ENCODE measurements at regions not wholly inside any gene's neighbourhood (a gene's known extent, or its start where the extent isn't known, plus 50 kb on each side); places are given as distances from the start of the nearest gene placed in this dataset.
"Not testable (repeated sequence)": the region's sequence is repeated elsewhere in the genome, so short reads cannot be mapped to it uniquely, and the experiment has no call there.

DNA sequence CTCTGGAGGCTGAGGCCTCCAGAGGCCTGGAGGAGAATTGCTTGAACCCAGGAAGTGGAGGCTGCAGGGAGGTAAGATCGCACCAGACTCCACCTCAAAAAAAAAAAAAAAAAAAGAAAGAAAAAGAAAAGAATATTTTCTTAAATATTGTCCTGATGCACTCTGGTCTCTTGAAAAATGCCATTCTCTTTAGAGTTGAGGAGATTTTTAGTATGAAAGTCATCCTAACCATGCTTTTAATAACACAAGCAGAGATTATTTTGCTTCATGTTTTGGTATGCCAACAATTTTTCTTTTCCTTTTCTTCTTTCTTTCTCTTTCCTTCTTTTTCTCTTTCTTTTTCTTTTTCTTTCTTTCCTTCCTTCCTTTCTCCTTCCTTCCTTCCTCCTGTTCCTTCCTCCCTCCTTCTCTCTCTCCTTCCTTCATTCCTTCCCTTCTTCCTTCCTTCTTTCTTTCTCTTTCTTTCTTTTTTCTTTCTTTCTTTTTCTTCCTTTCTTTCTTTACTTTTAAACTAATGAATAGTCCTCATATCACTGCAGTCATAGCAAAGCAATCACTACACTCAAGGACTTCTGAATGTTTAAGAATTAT lies 116.9 kb upstream of the CCNH start:
- no peak overlapping the region for H3K4me3 ChIP-seq
- TF ChIP-seq, protein P1, sequence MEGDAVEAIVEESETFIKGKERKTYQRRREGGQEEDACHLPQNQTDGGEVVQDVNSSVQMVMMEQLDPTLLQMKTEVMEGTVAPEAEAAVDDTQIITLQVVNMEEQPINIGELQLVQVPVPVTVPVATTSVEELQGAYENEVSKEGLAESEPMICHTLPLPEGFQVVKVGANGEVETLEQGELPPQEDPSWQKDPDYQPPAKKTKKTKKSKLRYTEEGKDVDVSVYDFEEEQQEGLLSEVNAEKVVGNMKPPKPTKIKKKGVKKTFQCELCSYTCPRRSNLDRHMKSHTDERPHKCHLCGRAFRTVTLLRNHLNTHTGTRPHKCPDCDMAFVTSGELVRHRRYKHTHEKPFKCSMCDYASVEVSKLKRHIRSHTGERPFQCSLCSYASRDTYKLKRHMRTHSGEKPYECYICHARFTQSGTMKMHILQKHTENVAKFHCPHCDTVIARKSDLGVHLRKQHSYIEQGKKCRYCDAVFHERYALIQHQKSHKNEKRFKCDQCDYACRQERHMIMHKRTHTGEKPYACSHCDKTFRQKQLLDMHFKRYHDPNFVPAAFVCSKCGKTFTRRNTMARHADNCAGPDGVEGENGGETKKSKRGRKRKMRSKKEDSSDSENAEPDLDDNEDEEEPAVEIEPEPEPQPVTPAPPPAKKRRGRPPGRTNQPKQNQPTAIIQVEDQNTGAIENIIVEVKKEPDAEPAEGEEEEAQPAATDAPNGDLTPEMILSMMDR (IDR thresholded peaks at IDR 0.05), result no peak
- no peak for DNase-seq (ENCODE audit: low spot score)
- H3K27ac ChIP-seq, result no peak overlapping the region

DNA sequence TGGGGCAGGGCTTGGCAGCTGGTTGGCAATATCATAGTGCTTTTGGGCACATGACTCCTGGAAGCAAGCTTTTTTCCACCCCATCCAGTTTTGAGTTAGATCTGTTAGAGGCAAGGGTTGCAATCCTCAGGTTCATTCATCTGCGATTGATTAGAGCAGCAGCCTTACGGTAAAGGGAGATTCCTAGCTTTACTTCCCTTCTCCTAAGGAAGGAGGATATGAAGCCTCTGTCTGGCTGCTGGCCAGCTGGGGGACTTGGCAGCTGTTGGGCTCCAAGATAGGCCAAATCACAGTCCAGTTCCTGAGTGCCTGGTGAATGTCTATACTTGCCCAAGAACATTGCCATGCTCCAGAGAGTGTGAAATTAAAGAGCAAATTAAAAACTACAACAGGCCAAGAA lies 113.4 kb upstream of the CCNH start:
- Histone ChIP-seq H3K27ac (no peak overlapping the region), H3K4me3 (no peak overlapping the region)
- TF ChIP-seq, protein P1 (IDR thresholded peaks at IDR 0.05), result no peak
- no peak for DNase-seq (ENCODE audit: low spot score)

DNA sequence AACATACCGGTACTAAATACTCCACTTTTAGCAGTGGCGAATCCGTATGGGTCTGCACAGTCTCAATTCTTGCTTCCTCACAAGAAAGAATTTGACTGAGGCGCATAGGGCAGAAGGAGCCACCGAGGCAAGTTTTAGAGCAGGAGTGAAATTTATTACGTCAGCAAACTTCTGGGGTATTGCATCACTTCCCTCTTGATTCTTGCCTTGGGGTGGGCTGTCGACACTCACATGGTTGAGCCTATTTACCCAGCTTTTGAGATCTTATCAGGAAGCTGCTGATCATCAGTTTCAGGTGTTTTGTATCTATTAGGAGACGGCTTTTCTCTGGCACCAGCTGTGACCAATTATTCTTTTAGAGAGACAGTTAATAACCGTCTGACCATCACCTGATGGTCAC lies 111.5 kb upstream of the CCNH start:
- TF ChIP-seq, protein P1 (IDR thresholded peaks at IDR 0.05), result no peak

DNA sequence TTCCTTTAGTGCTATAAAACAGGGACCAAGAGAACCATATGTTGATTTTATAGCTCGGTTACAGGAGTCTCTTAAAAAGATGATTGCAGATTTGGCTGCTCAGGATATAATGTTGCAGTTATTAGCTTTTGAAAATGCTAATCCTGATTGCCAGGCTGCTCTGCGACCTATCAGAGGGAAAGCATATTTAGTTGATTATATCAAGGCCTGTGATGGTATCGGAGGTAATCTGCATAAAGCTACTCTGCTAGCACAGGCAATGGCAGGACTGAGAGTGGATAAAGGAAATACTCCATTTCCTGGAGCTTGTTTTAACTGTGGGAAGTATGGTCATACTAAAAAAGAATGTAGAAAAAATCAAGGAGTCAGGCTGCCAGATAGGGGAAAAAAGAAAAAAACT lies 99.0 kb upstream of the CCNH start:
- not testable (repeated sequence) for H3K27ac ChIP-seq; H3K4me3 ChIP-seq; DNase-seq (ENCODE audit: low spot score)

More for the DNA sequence above, 111.5 kb upstream of the CCNH start:
- no peak for DNase-seq (ENCODE audit: low spot score)
- Histone ChIP-seq H3K4me3 (no peak overlapping the region), H3K27ac (no peak overlapping the region)

DNA sequence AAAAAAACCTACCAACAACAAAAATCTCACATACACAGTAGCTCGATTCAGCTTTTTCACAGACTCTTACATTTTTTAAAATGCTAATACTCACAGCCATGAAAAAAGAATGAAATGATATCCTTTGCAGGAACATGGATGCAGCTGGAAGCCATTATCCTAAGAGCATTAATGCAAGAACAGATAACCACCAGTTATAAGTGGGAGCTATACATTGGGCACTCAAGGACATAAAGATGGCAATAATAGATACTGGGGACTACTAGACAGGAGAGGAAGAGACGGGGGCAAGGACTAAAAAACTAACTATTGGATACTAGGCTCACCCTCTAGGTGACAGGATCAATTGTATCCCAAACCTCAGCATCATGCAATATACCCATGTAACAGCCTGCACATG lies 90.3 kb upstream of the CCNH start:
- no peak overlapping the region for H3K4me3 ChIP-seq
- TF ChIP-seq, protein P1 (IDR thresholded peaks at IDR 0.05), result no peak
- DNase-seq (ENCODE audit: low spot score), result no peak
- H3K27ac ChIP-seq, result no peak overlapping the region

DNA sequence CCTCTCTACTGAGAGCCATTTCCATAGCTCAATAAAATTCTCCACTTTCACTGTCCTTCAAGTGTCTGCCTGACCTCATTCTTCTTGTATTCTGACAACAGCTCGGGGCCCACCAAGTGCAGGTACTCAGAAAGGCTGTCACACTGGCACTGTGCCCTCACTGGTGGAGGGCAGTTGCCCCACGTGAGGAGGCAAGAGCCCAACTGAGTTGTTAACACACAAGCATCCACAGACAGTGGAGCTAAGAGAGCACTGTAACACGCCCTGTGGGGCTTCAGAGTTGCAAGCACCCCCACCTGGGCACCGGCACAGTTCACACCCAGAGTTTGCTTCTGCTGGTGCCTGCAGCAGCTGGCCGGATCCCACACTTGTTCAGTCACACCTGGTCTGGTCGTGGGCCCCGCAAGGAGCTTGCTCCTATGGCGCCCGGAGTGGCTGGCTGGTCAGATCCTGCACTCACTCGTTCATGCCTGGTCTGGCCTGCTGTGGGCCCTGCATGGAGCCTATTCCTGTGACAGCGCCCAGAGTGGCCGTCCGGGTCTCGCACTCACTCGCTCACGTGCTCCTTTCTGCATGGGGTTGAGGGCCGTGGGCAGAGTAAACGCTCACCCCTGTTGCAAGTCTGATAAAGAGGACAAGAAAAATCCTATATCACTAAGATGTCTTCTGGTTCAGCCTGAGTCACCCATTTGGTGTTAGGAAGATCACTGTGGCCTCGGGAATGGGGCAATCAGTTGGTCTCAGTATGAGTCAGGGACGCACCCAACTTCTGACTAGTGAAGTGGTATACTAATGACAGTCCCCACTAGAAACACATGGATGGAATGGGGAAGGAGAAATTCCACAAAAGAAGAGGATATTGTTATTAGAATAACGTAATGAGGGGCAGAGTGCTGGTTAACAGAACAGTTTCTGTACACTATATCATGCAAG lies 87.0 kb upstream of the CCNH start:
- H3K27ac ChIP-seq, result no peak overlapping the region
- no peak overlapping the region for H3K4me3 ChIP-seq
- DNase-seq (ENCODE audit: low spot score), result no peak
- TF ChIP-seq, protein P1 (IDR thresholded peaks at IDR 0.05), result no peak
